ENCODE measurements at regions not wholly inside any gene's neighbourhood (a gene's known extent, or its start where the extent isn't known, plus 50 kb on each side); places are given as distances from the start of the nearest gene placed in this dataset.

DNA sequence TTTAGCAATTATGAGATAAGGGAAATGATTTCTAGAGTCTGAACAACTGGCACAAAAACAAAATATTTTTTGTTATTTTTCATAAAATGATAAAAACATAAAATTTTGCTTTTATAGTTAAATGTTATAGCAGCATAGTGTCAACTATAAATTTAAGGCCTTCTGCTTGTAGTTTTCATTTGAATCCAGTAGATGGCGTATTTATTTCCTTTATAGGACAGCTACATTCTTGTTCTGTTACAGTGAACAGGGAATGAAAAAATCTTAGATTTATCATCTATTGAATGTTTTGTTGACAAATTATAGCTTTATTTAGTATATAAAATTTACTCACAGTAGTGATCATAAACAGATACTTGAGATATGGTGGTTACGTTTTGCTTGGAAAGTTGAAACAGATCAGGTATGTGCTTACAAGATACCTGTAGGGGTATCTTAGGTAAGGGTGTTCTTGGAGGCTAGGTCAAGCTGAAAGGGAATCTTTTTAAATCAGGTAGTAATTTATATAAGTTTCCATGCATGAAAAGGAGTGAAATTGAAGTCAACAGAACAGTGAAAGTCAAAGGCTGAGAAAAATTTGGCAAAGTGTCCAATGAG is 239.3 kb upstream of the GRIN3A start:
- Histone ChIP-seq H3K79me1 (ENCODE audit: low read depth, low read length) (no peaks in the 10 kb centered on the region), H3K23me2 (ENCODE audit: low read depth, low read length) (no peaks in the 10 kb centered on the region), H3K4me1 (replicated peaks in 1 of 4; ENCODE audit: control insufficient read depth in 3 of 4, insufficient read depth in 4 of 4, low read length in 3 of 4) (no peaks in the 10 kb centered on the region), H3K27ac (ENCODE audit: low read depth, low read length) (no peak overlapping the region), H3K4me2 (ENCODE audit: insufficient read depth in 1 of 2, low read depth in 2 of 2, low read length in 2 of 2) (no peak overlapping the region), H3K9ac (replicated peaks in 1 of 4; ENCODE audit: extremely low read depth in 1 of 4, low read depth in 3 of 4, low read length in 3 of 4) (no peak overlapping the region), H2BK20ac (ENCODE audit: low read length) (no peak overlapping the region), H2BK12ac (ENCODE audit: low read depth, low read length) (no peak overlapping the region), H2BK15ac (ENCODE audit: low read length) (no peak overlapping the region), H4K8ac (ENCODE audit: extremely low read depth, insufficient read depth, low read length) (no peak overlapping the region), H2BK120ac (replicated peaks; ENCODE audit: low read depth, low read length) (no peak overlapping the region), H3K23ac (ENCODE audit: insufficient read length) (no peak overlapping the region), H3K4ac (replicated peaks; ENCODE audit: insufficient read length, low read depth, low read length) (no peak overlapping the region), H3K9me3 (ENCODE audit: insufficient read depth in 2 of 2, low read depth in 1 of 2, low read length in 1 of 2) (no peaks in the 10 kb centered on the region), H4K91ac (replicated peaks; ENCODE audit: insufficient read length, low read length) (no peak overlapping the region), H3K4me3 (ENCODE audit: extremely low read depth in 1 of 4, insufficient read depth in 2 of 4, low read depth in 3 of 4, low read length in 4 of 4) (no peak overlapping the region), H3K18ac (ENCODE audit: extremely low read depth, low read length) (no peak overlapping the region), H4K5ac (ENCODE audit: insufficient read length, low read depth, low read length) (no peak overlapping the region), H2BK5ac (ENCODE audit: low read depth, low read length) (no peak overlapping the region), H3K14ac (ENCODE audit: insufficient read length) (no peak overlapping the region), H2AFZ (ENCODE audit: low read length) (no peak overlapping the region), H3K36me3 (ENCODE audit: control insufficient read depth in 2 of 4, insufficient read depth in 4 of 4, low read length in 3 of 4) (no peaks in the 10 kb centered on the region), H3K56ac (replicated peaks; ENCODE audit: insufficient read length, low read depth, low read length) (no peak overlapping the region), H2AK5ac (ENCODE audit: low read depth, low read length) (no peak overlapping the region), H3K79me2 (ENCODE audit: control insufficient read depth in 1 of 2, insufficient read depth in 2 of 2, low read length in 2 of 2) (no peaks in the 10 kb centered on the region), H4K20me1 (replicated peaks in 1 of 2; ENCODE audit: control insufficient read depth in 1 of 2, insufficient read depth in 2 of 2, low read length in 2 of 2) (no peaks in the 10 kb centered on the region), H3K27me3 (replicated peaks in 1 of 4; ENCODE audit: control insufficient read depth in 3 of 4, extremely low read depth in 1 of 4, insufficient read depth in 3 of 4, low read length in 3 of 4) (no peaks in the 10 kb centered on the region)
- 0% methylated on average over 2 of the region's 2 CpGs; no CpG with 5 or more reads in 1 of the 2 experiments for WGBS, 2 experiments (ENCODE audit: extremely low coverage in 1 of 2, insufficient coverage in 1 of 2, insufficient read length in 1 of 2, insufficient replicate concordance in 2 of 2, low coverage in 1 of 2, low lambda C conversion rate in 2 of 2, missing lambda C conversion rate in 1 of 2)
- DNase-seq (ENCODE audit: low read depth in 1 of 2, low spot score in 2 of 2) = no peak
- TF ChIP-seq RAD21 (IDR thresholded peaks at IDR 0.05 in 1 of 2, conservative IDR thresholded peaks at IDR 0.05 in 1 of 2; ENCODE audit: low read depth in 2 of 2, low read length in 2 of 2) = peak in 1 of 2 experiments; percentile 51; a peak in 3 of 4 replicates
- no peak for TF ChIP-seq GABPA (IDR thresholded peaks at IDR 0.05; ENCODE audit: borderline replicate concordance, insufficient read depth, low read length)
- TF ChIP-seq TEAD4 (IDR thresholded peaks at IDR 0.05; ENCODE audit: low read depth, low read length) = no peak
- TF ChIP-seq, protein P1, sequence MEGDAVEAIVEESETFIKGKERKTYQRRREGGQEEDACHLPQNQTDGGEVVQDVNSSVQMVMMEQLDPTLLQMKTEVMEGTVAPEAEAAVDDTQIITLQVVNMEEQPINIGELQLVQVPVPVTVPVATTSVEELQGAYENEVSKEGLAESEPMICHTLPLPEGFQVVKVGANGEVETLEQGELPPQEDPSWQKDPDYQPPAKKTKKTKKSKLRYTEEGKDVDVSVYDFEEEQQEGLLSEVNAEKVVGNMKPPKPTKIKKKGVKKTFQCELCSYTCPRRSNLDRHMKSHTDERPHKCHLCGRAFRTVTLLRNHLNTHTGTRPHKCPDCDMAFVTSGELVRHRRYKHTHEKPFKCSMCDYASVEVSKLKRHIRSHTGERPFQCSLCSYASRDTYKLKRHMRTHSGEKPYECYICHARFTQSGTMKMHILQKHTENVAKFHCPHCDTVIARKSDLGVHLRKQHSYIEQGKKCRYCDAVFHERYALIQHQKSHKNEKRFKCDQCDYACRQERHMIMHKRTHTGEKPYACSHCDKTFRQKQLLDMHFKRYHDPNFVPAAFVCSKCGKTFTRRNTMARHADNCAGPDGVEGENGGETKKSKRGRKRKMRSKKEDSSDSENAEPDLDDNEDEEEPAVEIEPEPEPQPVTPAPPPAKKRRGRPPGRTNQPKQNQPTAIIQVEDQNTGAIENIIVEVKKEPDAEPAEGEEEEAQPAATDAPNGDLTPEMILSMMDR (IDR thresholded peaks at IDR 0.05; ENCODE audit: control extremely low read depth in 1 of 3, insufficient read depth in 1 of 3, low read depth in 1 of 3, low read length in 3 of 3) = peak in 1 of 3 experiments; percentile 27; a peak in 2 of 4 replicates
- TF ChIP-seq ASH2L (IDR thresholded peaks at IDR 0.05; ENCODE audit: low read length) = no peak
- CTCF ChIA-PET (ENCODE audit: partially characterized antibody) = interaction anchor here (0.6 to 2.1 kb wide), 5 partner anchors 16 to 773 kb away, joined by 3 to 7 read pairs (median 3); no protein-coding TSS in a partner anchor
- no peak for FAIRE-seq
- POLR2A ChIA-PET (ENCODE audit: partially characterized antibody) = no interaction called here

Measured in H1 (cell line).